ENCODE measurements at regions not wholly inside any gene's neighbourhood (a gene's known extent, or its start where the extent isn't known, plus 50 kb on each side); places are given as distances from the start of the nearest gene placed in this dataset.

DNA sequence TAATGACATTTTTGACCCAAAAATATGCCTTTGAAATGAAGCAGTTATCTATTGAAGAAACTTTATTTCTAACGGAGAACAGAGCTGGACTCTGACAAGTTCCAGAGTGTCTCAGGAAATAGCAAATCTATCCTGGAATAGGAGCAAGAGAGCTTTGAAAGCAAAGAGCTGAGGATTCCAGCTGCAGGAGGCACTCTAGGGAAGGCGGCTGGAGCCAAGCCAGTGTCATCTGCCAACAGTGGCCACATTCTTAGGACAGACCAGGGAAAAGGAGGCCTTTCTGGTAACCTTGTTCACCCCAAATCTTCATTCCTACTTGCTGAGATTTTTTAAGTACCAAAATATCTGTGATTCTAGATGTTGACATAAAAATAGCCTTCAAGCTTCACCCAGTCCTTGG lies 493.5 kb upstream of the B3GAT1 start:
- TF ChIP-seq, protein P1, sequence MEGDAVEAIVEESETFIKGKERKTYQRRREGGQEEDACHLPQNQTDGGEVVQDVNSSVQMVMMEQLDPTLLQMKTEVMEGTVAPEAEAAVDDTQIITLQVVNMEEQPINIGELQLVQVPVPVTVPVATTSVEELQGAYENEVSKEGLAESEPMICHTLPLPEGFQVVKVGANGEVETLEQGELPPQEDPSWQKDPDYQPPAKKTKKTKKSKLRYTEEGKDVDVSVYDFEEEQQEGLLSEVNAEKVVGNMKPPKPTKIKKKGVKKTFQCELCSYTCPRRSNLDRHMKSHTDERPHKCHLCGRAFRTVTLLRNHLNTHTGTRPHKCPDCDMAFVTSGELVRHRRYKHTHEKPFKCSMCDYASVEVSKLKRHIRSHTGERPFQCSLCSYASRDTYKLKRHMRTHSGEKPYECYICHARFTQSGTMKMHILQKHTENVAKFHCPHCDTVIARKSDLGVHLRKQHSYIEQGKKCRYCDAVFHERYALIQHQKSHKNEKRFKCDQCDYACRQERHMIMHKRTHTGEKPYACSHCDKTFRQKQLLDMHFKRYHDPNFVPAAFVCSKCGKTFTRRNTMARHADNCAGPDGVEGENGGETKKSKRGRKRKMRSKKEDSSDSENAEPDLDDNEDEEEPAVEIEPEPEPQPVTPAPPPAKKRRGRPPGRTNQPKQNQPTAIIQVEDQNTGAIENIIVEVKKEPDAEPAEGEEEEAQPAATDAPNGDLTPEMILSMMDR (IDR thresholded peaks at IDR 0.05), result no peak
- TF ChIP-seq POLR2AphosphoS5 (IDR thresholded peaks at IDR 0.05) (no peak), EP300 (IDR thresholded peaks at IDR 0.05) (no peak)
